ENCODE measurements at regions not wholly inside any gene's neighbourhood (a gene's known extent, or its start where the extent isn't known, plus 50 kb on each side); places are given as distances from the start of the nearest gene placed in this dataset.

GRCh38 chr9:32837551-32838058 lies 54.3 kb downstream of the TMEM215 start:
- Histone ChIP-seq H4K5ac (ENCODE audit: low read length) (no peak overlapping the region), H2BK120ac (ENCODE audit: low read depth, low read length) (no peak overlapping the region), H2BK5ac (ENCODE audit: low read length) (no peak overlapping the region), H3K4me1 (ENCODE audit: control insufficient read depth, low read depth, low read length) (no peaks in the 10 kb centered on the region), H3K4me2 (ENCODE audit: low read length) (no peak overlapping the region), H3K4me3 (ENCODE audit: low read length) (no peak overlapping the region), H3K79me2 (ENCODE audit: control insufficient read depth, insufficient read depth, low read length) (no peaks in the 10 kb centered on the region), H3K4ac (ENCODE audit: low read depth, low read length) (no peak overlapping the region), H2AK5ac (ENCODE audit: low read length) (no peak overlapping the region), H2BK15ac (replicated peaks; ENCODE audit: low read depth) (no peak overlapping the region), H3K79me1 (ENCODE audit: low read length) (no peaks in the 10 kb centered on the region), H3K56ac (ENCODE audit: low read length) (no peak overlapping the region), H3K36me3 (ENCODE audit: control insufficient read depth, insufficient read depth, low read length) (no peaks in the 10 kb centered on the region), H4K8ac (ENCODE audit: low read depth, low read length) (no peak overlapping the region), H3K9ac (ENCODE audit: low read length) (no peak overlapping the region), H3K23ac (ENCODE audit: low read length) (no peak overlapping the region), H3K27ac (ENCODE audit: low read depth, low read length) (no peak overlapping the region), H3K18ac (ENCODE audit: low read length) (no peak overlapping the region), H3K27me3 (ENCODE audit: insufficient read depth, low read length, poor library complexity) (no peaks in the 10 kb centered on the region)
- DNase-seq: no peak
- WGBS (ENCODE audit: extremely low coverage, insufficient coverage, low lambda C conversion rate): no CpG with 5 or more reads among the region's 3 CpGs

GRCh38 chr9:32839013-32839885 lies 55.9 kb downstream of the TMEM215 start:
- no peak overlapping the region for H3K23ac ChIP-seq (ENCODE audit: low read length)
- no peak overlapping the region for H3K27ac ChIP-seq (ENCODE audit: low read depth, low read length)
- no peak overlapping the region for H2AK5ac ChIP-seq (ENCODE audit: low read length)
- no peaks in the 10 kb centered on the region for H3K27me3 ChIP-seq (ENCODE audit: insufficient read depth, low read length, poor library complexity)
- H3K4me2 ChIP-seq (ENCODE audit: low read length): no peak overlapping the region
- H3K36me3 ChIP-seq (ENCODE audit: control insufficient read depth, insufficient read depth, low read length): no peaks in the 10 kb centered on the region
- no peak overlapping the region for H3K9ac ChIP-seq (ENCODE audit: low read length)
- no peak overlapping the region for H4K8ac ChIP-seq (ENCODE audit: low read depth, low read length)
- H2BK15ac ChIP-seq (replicated peaks; ENCODE audit: low read depth): no peak overlapping the region
- H4K5ac ChIP-seq (ENCODE audit: low read length): no peak overlapping the region
- no peak for DNase-seq
- WGBS (ENCODE audit: extremely low coverage, insufficient coverage, low lambda C conversion rate): no CpG with 5 or more reads among the region's 7 CpGs
- no peaks in the 10 kb centered on the region for H3K79me1 ChIP-seq (ENCODE audit: low read length)
- no peak overlapping the region for H3K4me3 ChIP-seq (ENCODE audit: low read length)
- H3K4ac ChIP-seq (ENCODE audit: low read depth, low read length): no peak overlapping the region
- H3K4me1 ChIP-seq (ENCODE audit: control insufficient read depth, low read depth, low read length): no peaks in the 10 kb centered on the region
- no peaks in the 10 kb centered on the region for H3K79me2 ChIP-seq (ENCODE audit: control insufficient read depth, insufficient read depth, low read length)
- no peak overlapping the region for H3K18ac ChIP-seq (ENCODE audit: low read length)
- no peak overlapping the region for H3K56ac ChIP-seq (ENCODE audit: low read length)
- no peak overlapping the region for H2BK5ac ChIP-seq (ENCODE audit: low read length)
- no peak overlapping the region for H2BK120ac ChIP-seq (ENCODE audit: low read depth, low read length)

- Histone ChIP-seq H2BK5ac (ENCODE audit: low read length) (no peak overlapping the region), H3K27ac (ENCODE audit: low read depth, low read length) (no peak overlapping the region), H3K9ac (ENCODE audit: low read length) (no peak overlapping the region), H3K18ac (ENCODE audit: low read length) (no peak overlapping the region), H3K56ac (ENCODE audit: low read length) (no peak overlapping the region), H3K23ac (ENCODE audit: low read length) (no peak overlapping the region), H3K4me2 (ENCODE audit: low read length) (no peak overlapping the region), H3K4me3 (ENCODE audit: low read length) (no peak overlapping the region), H3K36me3 (ENCODE audit: control insufficient read depth, insufficient read depth, low read length) (no peaks in the 10 kb centered on the region), H4K8ac (ENCODE audit: low read depth, low read length) (no peak overlapping the region), H4K5ac (ENCODE audit: low read length) (no peak overlapping the region), H2BK15ac (replicated peaks; ENCODE audit: low read depth) (no peak overlapping the region), H3K79me1 (ENCODE audit: low read length) (no peaks in the 10 kb centered on the region), H3K27me3 (ENCODE audit: insufficient read depth, low read length, poor library complexity) (no peaks in the 10 kb centered on the region), H3K79me2 (ENCODE audit: control insufficient read depth, insufficient read depth, low read length) (no peaks in the 10 kb centered on the region), H3K4ac (ENCODE audit: low read depth, low read length) (no peak overlapping the region), H2BK120ac (ENCODE audit: low read depth, low read length) (no peak overlapping the region), H3K4me1 (ENCODE audit: control insufficient read depth, low read depth, low read length) (no peaks in the 10 kb centered on the region), H2AK5ac (ENCODE audit: low read length) (no peak overlapping the region)
- no CpG with 5 or more reads among the region's 2 CpGs for WGBS (ENCODE audit: extremely low coverage, insufficient coverage, low lambda C conversion rate)
- peak; percentile 19 for DNase-seq
These were observed 58.0 kb downstream of the TMEM215 start for GRCh38 chr9:32841314-32841713.

GRCh38 chr9:32843295-32843694 lies 60.0 kb downstream of the TMEM215 start:
- H3K79me1 ChIP-seq (ENCODE audit: low read length): no peaks in the 10 kb centered on the region
- no peak overlapping the region for H2AK5ac ChIP-seq (ENCODE audit: low read length)
- H3K36me3 ChIP-seq (ENCODE audit: control insufficient read depth, insufficient read depth, low read length): no peaks in the 10 kb centered on the region
- no CpG with 5 or more reads among the region's 1 CpG for WGBS (ENCODE audit: extremely low coverage, insufficient coverage, low lambda C conversion rate)
- no peaks in the 10 kb centered on the region for H3K79me2 ChIP-seq (ENCODE audit: control insufficient read depth, insufficient read depth, low read length)
- H2BK5ac ChIP-seq (ENCODE audit: low read length): no peak overlapping the region
- H4K5ac ChIP-seq (ENCODE audit: low read length): no peak overlapping the region
- H3K9ac ChIP-seq (ENCODE audit: low read length): no peak overlapping the region
- no peak overlapping the region for H3K27ac ChIP-seq (ENCODE audit: low read depth, low read length)
- no peak overlapping the region for H3K18ac ChIP-seq (ENCODE audit: low read length)
- no peak overlapping the region for H3K23ac ChIP-seq (ENCODE audit: low read length)
- no peak overlapping the region for H3K4me2 ChIP-seq (ENCODE audit: low read length)
- no peak overlapping the region for H3K4ac ChIP-seq (ENCODE audit: low read depth, low read length)
- no peaks in the 10 kb centered on the region for H3K27me3 ChIP-seq (ENCODE audit: insufficient read depth, low read length, poor library complexity)
- no peaks in the 10 kb centered on the region for H3K4me1 ChIP-seq (ENCODE audit: control insufficient read depth, low read depth, low read length)
- no peak overlapping the region for H3K4me3 ChIP-seq (ENCODE audit: low read length)
- no peak overlapping the region for H2BK15ac ChIP-seq (replicated peaks; ENCODE audit: low read depth)
- no peak for DNase-seq
- H3K56ac ChIP-seq (ENCODE audit: low read length): no peak overlapping the region
- H2BK120ac ChIP-seq (ENCODE audit: low read depth, low read length): no peak overlapping the region
- H4K8ac ChIP-seq (ENCODE audit: low read depth, low read length): no peak overlapping the region

- no peaks in the 10 kb centered on the region for H3K36me3 ChIP-seq (ENCODE audit: control insufficient read depth, insufficient read depth, low read length)
- H3K27me3 ChIP-seq (ENCODE audit: insufficient read depth, low read length, poor library complexity): no peaks in the 10 kb centered on the region
- H2BK120ac ChIP-seq (ENCODE audit: low read depth, low read length): no peak overlapping the region
- no peak overlapping the region for H2BK15ac ChIP-seq (replicated peaks; ENCODE audit: low read depth)
- DNase-seq: no peak
- no peak overlapping the region for H3K4me3 ChIP-seq (ENCODE audit: low read length)
- H4K5ac ChIP-seq (ENCODE audit: low read length): no peak overlapping the region
- H3K4me1 ChIP-seq (ENCODE audit: control insufficient read depth, low read depth, low read length): no peaks in the 10 kb centered on the region
- H3K18ac ChIP-seq (ENCODE audit: low read length): no peak overlapping the region
- H3K4me2 ChIP-seq (ENCODE audit: low read length): no peak overlapping the region
- no peak overlapping the region for H3K23ac ChIP-seq (ENCODE audit: low read length)
- H2BK5ac ChIP-seq (ENCODE audit: low read length): no peak overlapping the region
- no peak overlapping the region for H3K27ac ChIP-seq (ENCODE audit: low read depth, low read length)
- no peaks in the 10 kb centered on the region for H3K79me1 ChIP-seq (ENCODE audit: low read length)
- H3K9ac ChIP-seq (ENCODE audit: low read length): no peak overlapping the region
- no peak overlapping the region for H3K4ac ChIP-seq (ENCODE audit: low read depth, low read length)
- no peak overlapping the region for H2AK5ac ChIP-seq (ENCODE audit: low read length)
- no CpG with 5 or more reads among the region's 6 CpGs for WGBS (ENCODE audit: extremely low coverage, insufficient coverage, low lambda C conversion rate)
- no peaks in the 10 kb centered on the region for H3K79me2 ChIP-seq (ENCODE audit: control insufficient read depth, insufficient read depth, low read length)
- no peak overlapping the region for H3K56ac ChIP-seq (ENCODE audit: low read length)
- no peak overlapping the region for H4K8ac ChIP-seq (ENCODE audit: low read depth, low read length)
These were observed 60.9 kb downstream of the TMEM215 start for GRCh38 chr9:32844259-32844658.
